ENCODE measurements at regions not wholly inside any gene's neighbourhood (a gene's known extent, or its start where the extent isn't known, plus 50 kb on each side); places are given as distances from the start of the nearest gene placed in this dataset.
"Not testable (repeated sequence)": the region's sequence is repeated elsewhere in the genome, so short reads cannot be mapped to it uniquely, and the experiment has no call there.

GRCh38 chr5:111976705-111977435, 219.9 kb upstream of the NREP start:
- no peak for DNase-seq (ENCODE audit: low spot score)

DNA sequence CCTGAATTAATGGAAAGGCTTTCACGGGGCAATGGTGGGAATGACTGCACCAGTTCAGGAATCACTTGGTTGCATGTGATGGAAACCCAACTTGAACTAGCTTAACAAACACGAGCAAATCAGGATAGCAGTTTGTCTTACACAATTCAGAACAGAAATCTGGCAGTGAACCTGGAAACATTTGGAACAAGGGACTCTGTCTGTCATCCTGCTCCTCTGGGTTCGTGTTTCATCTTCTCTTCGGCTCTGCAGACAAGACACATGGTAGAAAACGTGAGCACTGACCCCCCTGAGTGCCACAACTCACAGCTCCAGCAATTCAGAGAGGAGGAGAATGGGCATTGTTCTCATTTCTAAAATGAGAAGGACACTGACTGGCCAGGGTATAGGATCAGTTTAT, 218.1 kb upstream of the NREP start:
- no peak for DNase-seq (ENCODE audit: low spot score)

DNA sequence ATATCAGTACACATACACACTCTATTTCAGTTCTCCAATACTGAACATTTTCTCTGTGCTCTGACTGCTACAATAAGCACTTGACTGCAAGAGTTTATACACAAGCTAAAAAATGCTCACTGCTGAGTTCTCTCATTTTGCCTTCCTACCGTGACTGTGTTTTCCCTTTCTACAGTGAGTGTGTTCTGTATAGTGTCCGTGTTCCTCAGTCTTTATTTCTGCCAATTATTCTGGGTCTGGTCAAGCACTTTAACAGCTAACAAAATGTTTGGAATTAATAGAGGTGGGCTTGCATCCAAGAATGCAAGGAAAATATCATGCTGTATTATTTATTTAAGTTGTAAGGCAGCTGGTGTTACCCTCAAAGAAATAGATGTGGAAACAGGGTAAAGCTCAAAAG, 217.0 kb upstream of the NREP start:
- DNase-seq (ENCODE audit: low spot score): no peak

- no peak for DNase-seq (ENCODE audit: low spot score)
Observed at GRCh38 chr5:111972548-111972947, 215.6 kb upstream of the NREP start.

DNA sequence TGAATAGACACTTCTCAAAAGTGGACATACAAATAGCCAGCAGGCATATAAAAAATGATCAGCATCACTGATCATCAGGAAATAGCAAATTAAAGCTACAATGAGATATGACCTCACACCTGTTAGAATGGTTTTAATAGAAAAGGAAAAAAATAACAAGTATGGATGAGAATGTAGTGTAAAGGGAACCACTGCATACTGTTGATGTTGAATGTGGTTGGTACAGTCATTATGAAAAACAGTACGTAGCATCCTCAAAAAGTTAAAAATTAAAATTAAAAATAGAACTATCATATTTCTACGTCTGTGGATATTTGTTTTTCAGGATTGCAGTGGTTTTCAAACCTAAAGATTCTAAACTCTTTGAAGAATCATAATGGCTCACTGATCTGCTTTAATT, 215.1 kb upstream of the NREP start:
- no peak for DNase-seq (ENCODE audit: low spot score)

DNA sequence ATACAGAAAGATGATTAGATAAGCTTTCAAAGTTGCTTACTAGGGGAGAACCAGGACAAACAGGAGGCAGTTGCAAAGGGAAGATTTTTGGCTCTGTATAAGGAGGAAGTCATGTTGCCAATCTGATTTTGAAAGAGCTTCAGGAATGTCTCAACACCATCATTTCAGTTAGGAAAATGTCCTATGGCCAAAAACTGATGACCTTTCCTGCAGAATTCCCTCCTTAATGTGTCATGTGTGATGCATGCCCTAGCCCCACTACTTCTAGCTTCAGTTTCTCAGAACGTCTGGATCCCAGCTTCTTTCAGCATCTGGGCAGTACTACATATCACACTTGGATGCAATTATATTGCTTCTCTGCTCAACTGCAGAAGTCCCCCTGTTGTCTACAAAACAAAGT, 211.5 kb upstream of the NREP start:
- no peak for DNase-seq (ENCODE audit: low spot score)

- DNase-seq (ENCODE audit: low spot score): no peak
Observed at GRCh38 chr5:111967463-111967862, 210.5 kb upstream of the NREP start.

DNA sequence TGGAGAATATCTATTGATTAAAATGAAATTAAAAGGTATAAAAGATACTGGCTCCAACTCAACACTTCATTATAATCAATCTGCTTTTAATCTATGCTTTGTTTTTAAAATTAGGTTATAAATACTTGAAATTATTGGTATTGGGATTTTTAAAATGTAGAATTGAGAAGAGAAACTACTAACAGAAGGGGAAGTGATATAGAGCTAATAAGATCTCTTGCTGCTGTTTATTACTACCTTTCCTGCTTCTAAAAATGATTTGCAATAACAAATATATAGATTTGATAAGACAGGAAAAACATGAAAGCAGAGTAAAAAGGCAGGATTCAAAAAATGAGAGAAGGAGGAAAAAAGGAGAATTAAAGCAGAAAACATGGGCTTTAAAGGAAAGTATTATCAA, 209.3 kb upstream of the NREP start:
- no peak for DNase-seq (ENCODE audit: low spot score)

GRCh38 chr5:111963555-111963954, 206.6 kb upstream of the NREP start:
- no peak for DNase-seq (ENCODE audit: low spot score)

- DNase-seq (ENCODE audit: low spot score): no peak
Observed at GRCh38 chr5:111962906-111963305, 205.9 kb upstream of the NREP start.

DNA sequence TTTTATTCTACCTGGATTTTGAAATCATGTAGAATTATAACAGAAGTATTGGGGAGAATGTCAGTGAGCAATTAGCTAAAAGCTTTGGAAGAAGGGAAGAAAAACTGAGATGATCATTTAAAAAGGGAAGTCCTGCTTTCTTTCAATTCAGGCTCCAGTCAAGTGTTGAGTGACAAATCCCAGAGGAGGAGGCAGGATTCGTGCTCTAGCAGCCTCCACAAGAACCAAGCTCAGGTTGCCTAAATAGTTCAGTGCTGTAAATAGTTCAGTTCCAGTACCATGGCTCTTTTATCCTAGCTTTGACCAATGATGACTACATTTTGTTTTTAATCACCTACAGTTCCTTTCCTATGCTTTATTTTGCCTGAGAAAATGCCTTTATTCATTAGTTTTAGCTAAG, 204.9 kb upstream of the NREP start:
- no peak for DNase-seq (ENCODE audit: low spot score)

DNA sequence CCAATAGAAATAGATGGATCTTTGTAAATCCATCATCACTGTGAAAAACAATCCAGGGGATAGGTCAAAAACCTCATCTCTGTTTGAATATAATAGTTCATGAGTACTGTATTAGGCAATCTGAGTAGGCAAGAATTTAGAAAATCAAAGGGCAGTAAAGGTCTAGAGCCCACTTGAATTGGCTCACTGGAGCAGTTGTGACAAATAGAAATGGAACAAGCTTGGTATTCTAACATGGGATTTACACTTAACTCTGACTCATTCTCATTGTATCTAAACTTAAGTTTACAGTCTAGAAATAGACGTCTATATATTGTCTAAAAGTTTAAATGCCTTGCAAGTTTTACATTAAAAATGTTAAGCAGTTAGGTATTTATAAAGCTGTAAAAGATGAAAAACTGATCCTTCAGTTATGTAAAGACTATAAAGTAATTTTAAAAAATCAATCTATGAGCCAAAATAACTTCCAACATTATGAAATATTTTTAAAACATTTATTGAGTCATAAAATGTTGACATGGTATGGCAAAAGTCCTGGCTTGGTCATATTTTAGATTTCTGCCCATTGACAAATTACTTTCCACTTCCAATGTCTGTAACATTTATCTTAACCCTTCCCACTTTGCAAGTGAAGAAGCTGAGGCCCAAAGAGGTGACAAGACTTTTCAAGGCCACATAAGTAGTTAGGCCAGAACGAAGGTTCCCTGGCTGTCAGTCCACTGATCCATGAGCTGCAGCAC, 203.7 kb upstream of the NREP start:
- DNase-seq (ENCODE audit: low spot score): no peak

DNA sequence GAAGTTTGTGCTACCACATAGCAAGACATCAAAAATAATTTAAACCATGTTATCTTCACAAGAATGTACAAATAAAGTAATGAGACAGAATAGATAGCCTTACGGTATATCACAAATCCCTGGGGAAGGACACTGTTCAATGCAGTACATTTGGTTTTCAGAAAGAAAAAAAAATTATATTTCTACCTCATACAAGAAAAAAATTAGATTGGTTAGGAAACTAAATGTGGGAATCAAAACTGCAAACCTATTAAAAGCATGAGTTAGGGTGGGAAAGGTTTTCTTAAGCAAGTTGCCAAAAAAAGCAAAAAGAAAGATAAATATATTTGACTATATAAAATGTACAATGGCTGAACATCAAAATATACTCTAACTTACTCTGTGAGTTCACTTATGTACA, 201.9 kb upstream of the NREP start:
- DNase-seq (ENCODE audit: low spot score): no peak

GRCh38 chr5:111956765-111957164, 199.8 kb upstream of the NREP start:
- DNase-seq (ENCODE audit: low spot score): not testable (repeated sequence)

DNA sequence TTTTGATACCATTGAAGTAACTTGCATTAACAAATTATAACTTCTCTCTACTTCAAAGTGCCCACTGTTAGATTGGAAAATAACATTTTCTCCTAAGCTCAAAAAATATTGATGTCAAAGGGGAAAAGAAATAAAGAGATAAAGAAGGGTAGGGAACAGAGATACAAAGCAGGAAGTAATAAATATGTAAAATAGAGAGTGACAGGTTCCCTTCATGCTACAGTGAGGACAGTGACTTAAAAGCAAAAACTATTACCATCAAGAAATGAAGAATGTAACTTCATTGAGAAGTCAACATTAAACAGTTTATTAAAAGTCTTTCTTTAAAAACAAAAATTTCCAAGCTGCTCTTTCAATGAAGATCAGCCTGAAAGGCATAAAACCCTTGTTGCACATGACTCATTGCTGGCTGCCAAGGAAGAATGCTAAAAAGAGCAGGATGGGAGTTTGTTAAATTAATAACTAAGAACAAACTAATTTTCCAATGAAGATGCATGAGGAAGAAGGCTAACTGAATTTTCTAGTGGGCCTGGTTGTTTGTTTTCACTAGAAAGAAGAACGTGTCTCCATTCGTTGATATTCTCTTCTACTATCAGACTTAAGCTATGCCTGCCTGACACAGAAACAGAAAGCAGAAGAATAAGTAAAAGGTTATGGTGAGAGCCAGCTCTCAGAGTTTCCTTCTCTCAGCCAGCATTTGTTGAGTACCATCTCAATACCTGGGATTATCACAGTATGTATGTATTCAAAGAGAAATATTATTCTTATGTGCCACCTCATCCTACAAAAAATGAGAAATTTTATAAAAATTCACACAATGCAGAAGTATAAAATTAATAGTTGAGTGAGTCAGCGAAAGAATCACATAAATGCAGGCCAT, 197.8 kb upstream of the NREP start:
- DNase-seq (ENCODE audit: low spot score): no peak

- no peak for DNase-seq (ENCODE audit: low spot score)
Observed at GRCh38 chr5:111953351-111954127, 196.5 kb upstream of the NREP start.

- DNase-seq (ENCODE audit: low spot score): no peak
Observed at GRCh38 chr5:111952555-111952954, 195.6 kb upstream of the NREP start.

- no peak for DNase-seq (ENCODE audit: low spot score)
Observed at GRCh38 chr5:111950660-111951059, 193.7 kb upstream of the NREP start.

- DNase-seq (ENCODE audit: low spot score): no peak
Observed at GRCh38 chr5:111948092-111948841, 191.3 kb upstream of the NREP start.

- DNase-seq (ENCODE audit: low spot score): no peak
Observed at GRCh38 chr5:111946556-111946955, 189.6 kb upstream of the NREP start.

GRCh38 chr5:111945535-111945934, 188.5 kb upstream of the NREP start:
- no peak for DNase-seq (ENCODE audit: low spot score)

Measured in activated CD4-positive, alpha-beta T cell treated with anti-CD3 and anti-CD28 coated beads, Interleukin-2, Interleukin-4, amounts not matched to agents 100 ng/mL and 50 ng/mL, durations not matched to agents 16 hours and 8 hours (primary cell).